Keratinocyte (primary cell): ENCODE measurements at regions not wholly inside any gene's neighbourhood (a gene's known extent, or its start where the extent isn't known, plus 50 kb on each side); places are given as distances from the start of the nearest gene placed in this dataset.

Experiments
- DNase-seq: peaks from one replicate; pipeline ENCODE4 v3.0.0-alpha.2; 2011; ENCODE audit warnings: low read depth, missing footprints, low spot score
- FAIRE-seq: peaks from 2 replicates; lab custom pipeline; 2011; peaks lifted over from hg19 to GRCh38; lab: Jason Lieb, UNC
- H2AFZ ChIP-seq: 2 replicates; pipeline ENCODE4 v1.6.0; 2012; ENCODE audit warnings: low read length, control low read depth, inconsistent platforms; ENCODE audit not compliant: control insufficient read depth
- H3K27ac ChIP-seq: 2 replicates; pipeline ENCODE4 v1.5.1; 2011; ENCODE audit warnings: low read length; ENCODE audit not compliant: control insufficient read depth, insufficient read depth
- H3K27me3 ChIP-seq: 3 replicates; pipeline ENCODE4 v1.6.0; 2011; ENCODE audit warnings: low read length; ENCODE audit not compliant: control insufficient read depth, insufficient read depth; ENCODE audit errors: extremely low read depth
- H3K36me3 ChIP-seq, 2 experiments: 2 replicates in 1 of 2; 3 replicates in 1 of 2; pipeline ENCODE4 v1.5.1; 2011; ENCODE audit warnings: low read length in 2 of 2, mild to moderate bottlenecking in 1 of 2; ENCODE audit not compliant: control insufficient read depth in 2 of 2, insufficient read depth in 2 of 2; ENCODE audit errors: extremely low read depth in 1 of 2
- H3K4me1 ChIP-seq: 3 replicates; pipeline ENCODE4 v1.5.1; 2011; ENCODE audit warnings: low read length; ENCODE audit not compliant: control insufficient read depth, insufficient read depth; ENCODE audit errors: extremely low read depth
- H3K4me2 ChIP-seq: 3 replicates; pipeline ENCODE4 v1.6.0; 2011; ENCODE audit warnings: low read depth, low read length; ENCODE audit not compliant: control insufficient read depth, insufficient read depth; ENCODE audit errors: extremely low read depth
- H3K4me3 ChIP-seq, 3 experiments: fragments of 200-600 bp in 1 of 3; sonication (generic) in 1 of 3; 2 replicates in 2 of 3; 3 replicates in 1 of 3; pipeline ENCODE4 v1.5.1; 2011 to 2016; ENCODE audit warnings: low read length in 3 of 3, mild to moderate bottlenecking in 3 of 3, control low read depth in 2 of 3, inconsistent platforms in 1 of 3, low read depth in 1 of 3, mixed read lengths in 1 of 3, mixed run types in 1 of 3, moderate library complexity in 1 of 3; ENCODE audit not compliant: control insufficient read depth in 2 of 3, insufficient read depth in 2 of 3; ENCODE audit errors: extremely low read depth in 1 of 3
- H3K79me2 ChIP-seq: 2 replicates; pipeline ENCODE4 v1.6.0; 2012; ENCODE audit warnings: low read length; ENCODE audit not compliant: control insufficient read depth, insufficient read depth
- H3K9ac ChIP-seq: 3 replicates; pipeline ENCODE4 v1.6.0; 2011; ENCODE audit warnings: low read length; ENCODE audit not compliant: control insufficient read depth, insufficient read depth; ENCODE audit errors: extremely low read depth
- H3K9me1 ChIP-seq: 3 replicates; pipeline ENCODE4 v1.6.0; 2011; ENCODE audit warnings: low read length; ENCODE audit not compliant: control insufficient read depth, insufficient read depth; ENCODE audit errors: extremely low read depth
- H3K9me3 ChIP-seq: 2 replicates; pipeline ENCODE4 v1.5.1; 2012; ENCODE audit warnings: low read depth, low read length; ENCODE audit not compliant: control insufficient read depth
- H4K20me1 ChIP-seq: 3 replicates; pipeline ENCODE4 v1.6.0; 2011; ENCODE audit warnings: low read length; ENCODE audit not compliant: control insufficient read depth, insufficient read depth; ENCODE audit errors: extremely low read depth
- EZH2 ChIP-seq: IDR thresholded peaks from one replicate; pipeline ENCODE4 v1.6.1; 2012; ENCODE audit warnings: inconsistent platforms, mild to moderate bottlenecking, low read length, moderate library complexity
- dilution Hi-C: fragments of 300-500 bp; cut with MboI; formaldehyde crosslinking; loops from one replicate; pipeline ENCODE4 v1.7.0; 2020; ENCODE audit warnings: low sequenced_read_pairs; ENCODE audit not compliant: extremely low pct_ligation_motif_present
- TF ChIP-seq, protein P1 (sequence below), 3 experiments: IDR thresholded peaks in 1 of 3; conservative IDR thresholded peaks in 1 of 3; optimal IDR thresholded peaks in 1 of 3; 2 replicates in 2 of 3; 3 replicates in 1 of 3; pipeline versions ENCODE3 to v1.5.1; 2011; ENCODE audit warnings: low read length in 3 of 3, mild to moderate bottlenecking in 3 of 3, moderate library complexity in 2 of 3, control low read depth in 1 of 3, inconsistent platforms in 1 of 3; ENCODE audit not compliant: insufficient read depth in 2 of 3; ENCODE audit errors: extremely low read depth in 1 of 3

DNA sequence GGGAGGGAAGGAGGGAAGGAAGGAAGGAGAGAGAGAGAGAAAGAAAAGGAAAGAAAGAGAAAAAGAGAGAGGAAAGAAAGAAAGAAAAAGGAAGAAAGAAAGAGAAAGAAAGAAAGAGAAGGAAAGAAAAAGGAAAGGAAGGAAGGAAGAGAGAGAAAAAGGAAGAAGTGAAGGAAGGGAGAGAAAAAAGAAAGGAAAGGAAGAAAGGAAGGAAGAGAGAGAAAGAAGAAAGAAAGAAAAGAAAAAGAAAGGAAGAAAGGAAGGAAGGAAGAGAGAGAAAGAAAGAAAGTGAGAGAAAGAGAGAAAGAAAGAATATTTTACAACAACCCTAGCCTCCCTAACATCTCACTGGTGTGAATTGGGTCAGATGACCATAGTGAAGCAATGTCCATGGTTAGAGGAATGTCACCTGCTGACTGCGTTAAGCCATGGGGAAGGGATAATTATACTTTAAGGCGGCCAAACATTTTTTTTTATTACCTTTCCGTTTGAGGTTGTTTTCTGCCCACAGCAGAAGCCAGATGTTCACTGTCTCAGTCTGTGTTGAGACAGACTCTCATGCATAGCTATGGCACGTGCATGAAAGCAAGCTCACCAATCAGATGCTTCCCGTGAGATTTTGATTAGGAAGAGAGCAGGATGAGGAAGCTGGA, 76.4 kb downstream of the SNRPE start:
- Histone ChIP-seq H3K9me1 (no peaks in the 10 kb centered on the region), H3K4me3 (no peak overlapping the region), H3K9ac (no peak overlapping the region), H2AFZ (no peak overlapping the region), H4K20me1 (no peaks in the 10 kb centered on the region), H3K36me3 (no peaks in the 10 kb centered on the region), H3K4me2 (no peak overlapping the region), H3K27me3 (no peaks in the 10 kb centered on the region), H3K9me3 (no peaks in the 10 kb centered on the region), H3K79me2 (no peaks in the 10 kb centered on the region), H3K27ac (no peak overlapping the region), H3K4me1 (peaks cover 13% of the 10 kb centered on the region)
- no peak for TF ChIP-seq EZH2
- TF ChIP-seq, protein P1, sequence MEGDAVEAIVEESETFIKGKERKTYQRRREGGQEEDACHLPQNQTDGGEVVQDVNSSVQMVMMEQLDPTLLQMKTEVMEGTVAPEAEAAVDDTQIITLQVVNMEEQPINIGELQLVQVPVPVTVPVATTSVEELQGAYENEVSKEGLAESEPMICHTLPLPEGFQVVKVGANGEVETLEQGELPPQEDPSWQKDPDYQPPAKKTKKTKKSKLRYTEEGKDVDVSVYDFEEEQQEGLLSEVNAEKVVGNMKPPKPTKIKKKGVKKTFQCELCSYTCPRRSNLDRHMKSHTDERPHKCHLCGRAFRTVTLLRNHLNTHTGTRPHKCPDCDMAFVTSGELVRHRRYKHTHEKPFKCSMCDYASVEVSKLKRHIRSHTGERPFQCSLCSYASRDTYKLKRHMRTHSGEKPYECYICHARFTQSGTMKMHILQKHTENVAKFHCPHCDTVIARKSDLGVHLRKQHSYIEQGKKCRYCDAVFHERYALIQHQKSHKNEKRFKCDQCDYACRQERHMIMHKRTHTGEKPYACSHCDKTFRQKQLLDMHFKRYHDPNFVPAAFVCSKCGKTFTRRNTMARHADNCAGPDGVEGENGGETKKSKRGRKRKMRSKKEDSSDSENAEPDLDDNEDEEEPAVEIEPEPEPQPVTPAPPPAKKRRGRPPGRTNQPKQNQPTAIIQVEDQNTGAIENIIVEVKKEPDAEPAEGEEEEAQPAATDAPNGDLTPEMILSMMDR (optimal IDR thresholded peaks at IDR 0.05 in 1 of 3, IDR thresholded peaks at IDR 0.05 in 1 of 3, conservative IDR thresholded peaks at IDR 0.05 in 1 of 3; ENCODE audit: extremely low read depth in 1 of 3, insufficient read depth in 2 of 3, low read length in 3 of 3): no peak
- DNase-seq: no peak
- FAIRE-seq: no peak
- dilution Hi-C loops: no loop called here

DNA sequence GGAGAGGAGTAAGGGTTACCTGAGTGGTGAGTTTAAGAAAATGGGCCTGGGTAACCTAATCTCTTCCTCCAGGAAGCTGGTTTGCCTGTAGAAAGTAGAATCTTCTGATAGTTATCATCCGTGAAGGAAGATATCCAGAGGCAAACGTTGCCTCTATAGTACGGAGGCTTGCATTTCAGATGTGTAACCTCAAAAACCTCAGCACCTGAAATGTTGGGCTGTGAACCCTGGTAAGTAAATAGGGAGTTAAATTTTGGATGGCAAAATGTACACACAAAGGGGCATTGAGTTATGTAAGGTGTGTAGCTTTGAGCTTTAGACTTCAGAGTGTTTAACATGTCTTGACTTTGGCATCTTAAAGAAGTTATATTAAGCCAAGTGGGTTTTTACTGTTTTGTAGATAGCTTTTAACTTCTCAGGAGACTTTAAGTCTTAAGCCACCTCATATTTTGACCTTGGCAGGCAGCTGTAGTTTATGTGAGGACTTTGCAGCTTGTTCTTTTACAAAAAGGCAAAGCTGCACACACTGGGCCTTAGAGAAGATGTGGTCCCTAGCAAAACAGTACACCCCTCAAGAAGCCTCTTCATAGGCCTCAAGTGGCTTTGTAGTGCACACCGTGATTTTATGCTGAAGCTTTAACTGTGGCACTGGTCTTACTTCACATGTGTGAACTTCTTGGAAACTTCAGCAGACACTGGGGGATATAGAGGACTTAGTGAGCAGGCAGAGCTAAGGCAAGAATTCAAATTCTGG, 83.4 kb downstream of the SNRPE start:
- Histone ChIP-seq H3K27ac (no peak overlapping the region), H3K79me2 (no peaks in the 10 kb centered on the region), H3K4me2 (no peak overlapping the region), H3K9me1 (no peaks in the 10 kb centered on the region), H3K4me1 (no peaks in the 10 kb centered on the region), H3K9ac (no peak overlapping the region), H4K20me1 (no peaks in the 10 kb centered on the region), H3K27me3 (no peaks in the 10 kb centered on the region), H3K36me3 (no peaks in the 10 kb centered on the region), H3K9me3 (no peaks in the 10 kb centered on the region), H3K4me3 (no peak overlapping the region), H2AFZ (no peak overlapping the region)
- DNase-seq (no peak), FAIRE-seq (no peak)
- dilution Hi-C loops: no loop called here
- TF ChIP-seq, protein P1 (optimal IDR thresholded peaks at IDR 0.05 in 1 of 3, IDR thresholded peaks at IDR 0.05 in 1 of 3, conservative IDR thresholded peaks at IDR 0.05 in 1 of 3; ENCODE audit: extremely low read depth in 1 of 3, insufficient read depth in 2 of 3, low read length in 3 of 3): no peak
